GM23338 (cell line): ENCODE measurements at regions not wholly inside any gene's neighbourhood (a gene's known extent, or its start where the extent isn't known, plus 50 kb on each side); places are given as distances from the start of the nearest gene placed in this dataset.

ENCODE experiments used
- ATAC-seq: fragments of 200-7000 bp; cut with Tn5 transposase; 3 replicates; pipeline ENCODE4 v1.9.1; 2020
- DNase-seq: peaks from one replicate; pipeline ENCODE4 v3.0.0-alpha.2; 2015; ENCODE audit warnings: low spot score
- H2AFZ ChIP-seq: fragments of 200-600 bp; sonication (generic); 2 replicates; pipeline ENCODE4 v1.8.0; 2016; ENCODE audit warnings: antibody characterized with exemption, mild to moderate bottlenecking, moderate library complexity
- H3F3A ChIP-seq: fragments of 200-600 bp; sonication (generic); replicated peaks from 2 replicates; pipeline ENCODE4 v1.8.0; 2017; ENCODE audit warnings: antibody characterized with exemption, mixed run types, low read depth
- H3K27ac ChIP-seq: fragments of 200-600 bp; sonication (generic); 2 replicates; pipeline ENCODE4 v1.6.1; 2016; ENCODE audit warnings: low read depth
- H3K27me3 ChIP-seq: fragments of 200-600 bp; sonication (generic); 2 replicates; pipeline ENCODE4 v1.8.0; 2016; ENCODE audit warnings: mild to moderate bottlenecking, mixed run types, moderate library complexity; ENCODE audit not compliant: insufficient read depth
- H3K36me3 ChIP-seq: fragments of 200-600 bp; sonication (generic); 2 replicates; pipeline ENCODE4 v1.8.0; 2016; ENCODE audit warnings: mild to moderate bottlenecking; ENCODE audit not compliant: insufficient read depth
- H3K4me1 ChIP-seq: fragments of 200-600 bp; sonication (generic); 2 replicates; pipeline ENCODE4 v1.8.0; 2016; ENCODE audit warnings: mild to moderate bottlenecking, moderate library complexity; ENCODE audit not compliant: insufficient read depth
- H3K4me2 ChIP-seq: fragments of 200-600 bp; sonication (generic); 2 replicates; pipeline ENCODE4 v1.7.1; 2017; ENCODE audit warnings: mixed run types
- H3K4me3 ChIP-seq: fragments of 200-600 bp; sonication (generic); 2 replicates; pipeline ENCODE4 v1.6.1; 2016; ENCODE audit warnings: mixed run types
- H3K79me2 ChIP-seq: fragments of 200-600 bp; sonication (generic); replicated peaks from 2 replicates; pipeline ENCODE4 v1.8.0; 2017; ENCODE audit warnings: mild to moderate bottlenecking; ENCODE audit not compliant: insufficient read depth
- H3K9me2 ChIP-seq: fragments of 200-600 bp; sonication (generic); 2 replicates; pipeline ENCODE4 v1.8.0; 2017; ENCODE audit not compliant: insufficient read depth
- H4K20me1 ChIP-seq: fragments of 200-600 bp; sonication (generic); replicated peaks from 2 replicates; pipeline ENCODE4 v1.8.0; 2017; ENCODE audit warnings: mild to moderate bottlenecking; ENCODE audit not compliant: insufficient read depth
- H3K27ac Mint-ChIP-seq: 2 replicates; pipeline ENCODE4 v1.8.0; 2020; ENCODE audit warnings: inconsistent platforms, mild to moderate bottlenecking, moderate library complexity, mixed read lengths
- H3K27me3 Mint-ChIP-seq: 3 replicates; pipeline ENCODE4 v1.8.0; 2022; ENCODE audit warnings: low read depth, mild to moderate bottlenecking, moderate library complexity, mixed read lengths, inconsistent platforms; ENCODE audit not compliant: insufficient read depth, poor library complexity
- H3K36me3 Mint-ChIP-seq: 3 replicates; pipeline ENCODE4 v1.8.0; 2021; ENCODE audit warnings: low read depth, mild to moderate bottlenecking, inconsistent platforms, moderate library complexity, mixed read lengths
- H3K4me1 Mint-ChIP-seq: 3 replicates; pipeline ENCODE4 v1.8.0; 2020; ENCODE audit warnings: mild to moderate bottlenecking, inconsistent platforms, mixed read lengths
- H3K4me3 Mint-ChIP-seq: 3 replicates; pipeline ENCODE4 v1.8.0; 2021; ENCODE audit warnings: moderate library complexity, mild to moderate bottlenecking, inconsistent platforms, mixed read lengths
- H3K9me3 Mint-ChIP-seq: 3 replicates; pipeline ENCODE4 v1.8.0; 2020; ENCODE audit warnings: moderate library complexity, mild to moderate bottlenecking, inconsistent platforms, mixed read lengths
- CREB1 ChIP-seq: fragments of 250-450 bp; sonication (Bioruptor Pico); IDR thresholded peaks from 2 replicates; pipeline ENCODE4 v1.5.0; 2020; ENCODE audit warnings: low read depth, mild to moderate bottlenecking, moderate library complexity
- ETS1 ChIP-seq: IDR thresholded peaks from 2 replicates; pipeline ENCODE4 v1.6.1; 2016; ENCODE audit warnings: antibody characterized with exemption
- EZH2 ChIP-seq: fragments of 200-600 bp; sonication (generic); IDR thresholded peaks from one replicate; pipeline ENCODE4 v1.8.0; 2017; ENCODE audit warnings: antibody characterized with exemption, mild to moderate bottlenecking, low read depth; ENCODE audit not compliant: unreplicated experiment
- EZH2phosphoT487 ChIP-seq: fragments of 200-600 bp; sonication (generic); IDR thresholded peaks from one replicate; pipeline ENCODE4 v1.8.1; 2018; ENCODE audit warnings: antibody characterized with exemption; ENCODE audit not compliant: unreplicated experiment
- JUNB ChIP-seq: IDR thresholded peaks from one replicate; pipeline ENCODE4 v1.6.1; 2016; ENCODE audit warnings: antibody characterized with exemption; ENCODE audit not compliant: unreplicated experiment
- NANOG ChIP-seq: IDR thresholded peaks from 2 replicates; pipeline ENCODE4 v1.6.1; 2016; ENCODE audit warnings: antibody characterized with exemption, borderline replicate concordance
- POLR2AphosphoS5 ChIP-seq: IDR thresholded peaks from 2 replicates; pipeline ENCODE4 v1.6.1; 2016; ENCODE audit warnings: antibody characterized with exemption, low read depth
- REST ChIP-seq: IDR thresholded peaks from one replicate; pipeline ENCODE4 v1.6.1; 2018; ENCODE audit warnings: antibody characterized with exemption; ENCODE audit not compliant: unreplicated experiment
- STAT1 ChIP-seq: IDR thresholded peaks from one replicate; pipeline ENCODE4 v1.6.1; 2016; ENCODE audit warnings: antibody characterized with exemption; ENCODE audit not compliant: unreplicated experiment
- ZNF114 ChIP-seq: fragments of 250-450 bp; sonication (Bioruptor Pico); IDR thresholded peaks from 2 replicates; pipeline ENCODE4 v1.5.0; 2020; ENCODE audit warnings: mild to moderate bottlenecking, moderate library complexity
- ZNF331 ChIP-seq: fragments of 250-450 bp; sonication (Bioruptor Pico); IDR thresholded peaks from 2 replicates; pipeline ENCODE4 v1.5.0; 2020; ENCODE audit warnings: low read depth, mild to moderate bottlenecking, moderate library complexity
- ZNF462 ChIP-seq: fragments of 250-450 bp; sonication (Bioruptor Pico); IDR thresholded peaks from 2 replicates; pipeline ENCODE4 v1.5.0; 2020; ENCODE audit warnings: mild to moderate bottlenecking, moderate library complexity
- TF ChIP-seq, protein P1 (sequence below), 2 experiments: fragments of 200-600 bp in 1 of 2; sonication (generic) in 1 of 2; conservative IDR thresholded peaks; 2 replicates each; pipeline versions ENCODE4 v1.5.1 to v1.6.1; 2016 to 2017; ENCODE audit warnings: antibody characterized with exemption in 2 of 2, low read depth in 2 of 2, mild to moderate bottlenecking in 2 of 2, moderate library complexity in 1 of 2

- peak; percentile 95 for TF ChIP-seq ZNF462 (CRISPR knock-in tag)
- TF ChIP-seq EZH2phosphoT487 = no peak
- TF ChIP-seq JUNB = no peak
- TF ChIP-seq POLR2AphosphoS5 = no peak; the same call in none of the 2 replicates
- no peak for TF ChIP-seq ZNF331
- TF ChIP-seq NANOG = no peak
- peak; percentile 75; the same call in 1 of the 2 replicates for TF ChIP-seq ZNF114 (CRISPR knock-in tag)
- 0 out of 2 replicates have a peak, but pooled peaks have one; percentile 38 for TF ChIP-seq CREB1 (CRISPR knock-in tag)
- no peak for TF ChIP-seq ETS1
- no peak for TF ChIP-seq REST
- TF ChIP-seq STAT1 = no peak
- TF ChIP-seq, protein P1, sequence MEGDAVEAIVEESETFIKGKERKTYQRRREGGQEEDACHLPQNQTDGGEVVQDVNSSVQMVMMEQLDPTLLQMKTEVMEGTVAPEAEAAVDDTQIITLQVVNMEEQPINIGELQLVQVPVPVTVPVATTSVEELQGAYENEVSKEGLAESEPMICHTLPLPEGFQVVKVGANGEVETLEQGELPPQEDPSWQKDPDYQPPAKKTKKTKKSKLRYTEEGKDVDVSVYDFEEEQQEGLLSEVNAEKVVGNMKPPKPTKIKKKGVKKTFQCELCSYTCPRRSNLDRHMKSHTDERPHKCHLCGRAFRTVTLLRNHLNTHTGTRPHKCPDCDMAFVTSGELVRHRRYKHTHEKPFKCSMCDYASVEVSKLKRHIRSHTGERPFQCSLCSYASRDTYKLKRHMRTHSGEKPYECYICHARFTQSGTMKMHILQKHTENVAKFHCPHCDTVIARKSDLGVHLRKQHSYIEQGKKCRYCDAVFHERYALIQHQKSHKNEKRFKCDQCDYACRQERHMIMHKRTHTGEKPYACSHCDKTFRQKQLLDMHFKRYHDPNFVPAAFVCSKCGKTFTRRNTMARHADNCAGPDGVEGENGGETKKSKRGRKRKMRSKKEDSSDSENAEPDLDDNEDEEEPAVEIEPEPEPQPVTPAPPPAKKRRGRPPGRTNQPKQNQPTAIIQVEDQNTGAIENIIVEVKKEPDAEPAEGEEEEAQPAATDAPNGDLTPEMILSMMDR (conservative IDR thresholded peaks at IDR 0.05; ENCODE audit: low read depth in 2 of 2) = peak; percentile 85 to 88
- no peak for TF ChIP-seq EZH2
- peaks cover 23% of the 10 kb centered on the region for H3K27me3 ChIP-seq
- H3K79me2 ChIP-seq = no peaks in the 10 kb centered on the region
- Mint-ChIP-seq H3K4me1 (peaks cover 29% of the 10 kb centered on the region), H3K9me3 (no peaks in the 10 kb centered on the region), H3K4me3 (no peak overlapping the region), H3K27ac (no peak overlapping the region), H3K36me3 (no peaks in the 10 kb centered on the region; the same call in 2 of the 3 replicates), H3K27me3 (peaks cover 16% of the 10 kb centered on the region)
- peak; percentile 94 for DNase-seq
- H3K27ac ChIP-seq = no peak overlapping the region
- peak; percentile 85 for ATAC-seq
- H3K36me3 ChIP-seq = no peaks in the 10 kb centered on the region
- H3K9me2 ChIP-seq = no peaks in the 10 kb centered on the region
- H3K4me1 ChIP-seq = peaks cover 24% of the 10 kb centered on the region
- H4K20me1 ChIP-seq = no peaks in the 10 kb centered on the region
- H2AFZ ChIP-seq = no peak overlapping the region
- no peak overlapping the region for H3K4me3 ChIP-seq
- peak overlapping the region; percentile 29; the same call in 1 of the 2 replicates for H3K4me2 ChIP-seq
- H3F3A ChIP-seq = no peaks in the 10 kb centered on the region
Measured at GRCh38 chr1:243946946-243947345, 96.9 kb upstream of the AKT3 start.
